Glomerular visceral epithelial cell (primary cell): ENCODE measurements at regions not wholly inside any gene's neighbourhood (a gene's known extent, or its start where the extent isn't known, plus 50 kb on each side); places are given as distances from the start of the nearest gene placed in this dataset.

ENCODE experiments used
- DNase-seq: peaks from one replicate; pipeline ENCODE4 v3.0.0-alpha.2; 2016; ENCODE audit errors: extremely low spot score

- no peak for DNase-seq
Observed at GRCh38 chr16:50469121-50469743, 79.0 kb upstream of the NKD1 start.

GRCh38 chr16:50468749-50469078 lies 79.5 kb upstream of the NKD1 start:
- DNase-seq: no peak

DNA sequence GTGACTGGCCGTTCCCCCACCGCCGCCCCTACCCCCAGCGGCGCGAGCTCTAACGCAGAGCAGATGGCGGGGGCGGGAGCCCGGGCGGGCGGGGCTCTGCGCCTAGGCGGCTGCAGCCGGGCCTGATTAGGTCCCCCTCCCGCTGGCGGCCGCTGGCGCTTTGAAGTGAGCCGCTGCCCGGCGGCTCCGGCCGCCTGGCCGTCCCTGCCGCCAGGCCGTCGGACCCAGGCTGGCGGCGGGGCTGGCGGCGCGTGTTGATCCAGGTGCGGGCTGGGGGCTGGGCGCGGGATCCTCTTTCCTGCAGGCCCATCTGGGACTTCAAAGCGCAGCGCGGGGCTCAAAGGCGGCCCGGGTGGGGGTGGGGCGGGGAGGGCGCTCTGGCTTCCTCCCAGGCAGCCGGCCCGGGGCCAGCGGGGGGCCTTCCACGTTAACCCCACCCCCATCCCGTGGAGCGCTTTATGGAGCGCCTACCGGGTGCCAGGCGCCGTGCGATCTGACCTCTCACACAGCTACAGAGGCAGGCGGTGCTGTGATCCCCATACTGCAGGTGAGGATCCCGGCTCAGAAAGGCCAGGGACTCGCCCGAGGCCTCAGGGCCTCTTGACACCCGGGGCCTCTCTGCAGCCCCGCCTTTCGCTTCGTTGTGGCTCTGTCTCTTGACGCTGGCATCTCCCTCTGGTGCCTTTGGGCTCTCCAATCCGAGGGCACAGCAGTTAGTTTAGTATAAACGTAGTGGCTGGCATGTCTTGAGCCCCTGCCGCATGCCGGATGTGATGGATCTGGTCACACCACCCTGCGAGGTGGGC lies 80.0 kb upstream of the NKD1 start:
- no peak for DNase-seq

GRCh38 chr16:50467559-50467942 lies 80.6 kb upstream of the NKD1 start:
- DNase-seq: no peak

DNA sequence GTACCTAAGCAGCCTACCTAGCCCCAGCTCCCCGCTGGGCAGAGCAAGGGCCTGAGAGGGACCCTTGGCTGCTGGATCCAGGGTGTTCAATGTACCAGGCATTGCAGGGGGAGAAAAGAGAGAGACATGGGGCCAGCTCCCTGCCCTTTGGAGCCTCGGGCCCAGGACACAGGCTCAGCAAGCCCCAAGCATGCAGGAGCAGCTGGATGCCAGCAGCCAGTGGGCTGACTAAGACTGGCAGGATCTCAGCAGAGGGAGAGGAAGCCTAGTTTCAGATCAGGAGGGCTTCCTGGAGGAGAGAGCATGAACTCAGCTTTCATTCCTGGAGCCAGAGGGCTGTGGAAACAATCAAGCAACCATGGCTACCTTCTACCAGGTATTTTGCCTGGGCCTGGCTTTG lies 82.0 kb upstream of the NKD1 start:
- no peak for DNase-seq

GRCh38 chr16:50464325-50465290 lies 83.6 kb upstream of the NKD1 start:
- no peak for DNase-seq

GRCh38 chr16:50463581-50464324 lies 84.4 kb upstream of the NKD1 start:
- DNase-seq: no peak

DNA sequence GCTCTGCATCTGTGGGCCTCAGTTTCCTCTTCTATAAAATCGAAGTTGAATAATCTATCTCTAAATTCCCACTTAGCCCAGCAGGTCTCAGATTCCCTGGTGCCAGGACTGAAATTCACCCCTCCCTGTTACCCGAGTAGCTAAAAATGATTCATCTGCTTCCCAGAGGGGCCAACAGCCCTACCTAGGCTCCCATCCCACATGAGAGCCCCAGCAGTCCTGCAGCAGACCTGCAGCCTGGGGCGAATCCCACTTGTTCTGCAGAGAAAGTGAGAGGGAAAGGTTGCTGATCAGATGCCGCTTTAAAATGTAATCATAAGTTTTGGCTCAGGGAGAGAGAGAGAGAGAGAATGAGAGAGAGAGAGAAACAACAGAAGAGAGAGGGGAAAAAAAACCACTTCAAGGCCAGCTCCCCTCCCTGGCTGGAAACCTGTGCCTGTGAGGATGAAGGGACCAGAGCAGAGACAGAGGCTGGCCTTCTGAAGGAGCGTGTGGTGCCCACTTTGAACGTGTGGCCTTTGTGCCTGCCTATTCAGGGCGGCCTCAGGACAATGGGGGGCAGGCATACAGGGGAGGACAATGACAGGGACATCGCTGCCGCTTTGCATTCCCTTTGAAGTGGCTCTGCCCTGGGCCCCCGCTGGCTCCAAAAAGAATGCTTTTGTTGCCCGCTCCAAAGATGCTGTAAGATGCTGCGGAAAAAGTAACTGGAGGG lies 85.2 kb upstream of the NKD1 start:
- DNase-seq: no peak

DNA sequence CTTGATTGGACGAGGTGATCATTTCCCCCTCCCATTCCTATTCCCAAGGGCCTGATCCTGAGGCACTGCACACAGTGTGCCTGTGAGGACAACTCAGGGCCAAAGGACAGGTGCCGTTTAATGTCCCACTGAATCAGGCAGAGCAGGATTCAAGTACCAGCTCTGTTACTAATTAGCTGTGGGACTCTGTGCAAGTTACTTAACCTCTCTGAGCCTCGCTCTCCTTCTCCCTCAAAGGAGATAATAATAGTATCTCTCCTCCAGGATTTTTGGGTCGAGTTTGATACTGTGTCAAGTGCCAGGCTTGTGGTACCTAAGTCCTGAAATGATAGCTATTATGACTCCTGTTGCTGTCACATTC lies 86.8 kb upstream of the NKD1 start:
- DNase-seq: no peak

- DNase-seq: no peak
Observed at GRCh38 chr16:50460538-50461399, 87.4 kb upstream of the NKD1 start.

DNA sequence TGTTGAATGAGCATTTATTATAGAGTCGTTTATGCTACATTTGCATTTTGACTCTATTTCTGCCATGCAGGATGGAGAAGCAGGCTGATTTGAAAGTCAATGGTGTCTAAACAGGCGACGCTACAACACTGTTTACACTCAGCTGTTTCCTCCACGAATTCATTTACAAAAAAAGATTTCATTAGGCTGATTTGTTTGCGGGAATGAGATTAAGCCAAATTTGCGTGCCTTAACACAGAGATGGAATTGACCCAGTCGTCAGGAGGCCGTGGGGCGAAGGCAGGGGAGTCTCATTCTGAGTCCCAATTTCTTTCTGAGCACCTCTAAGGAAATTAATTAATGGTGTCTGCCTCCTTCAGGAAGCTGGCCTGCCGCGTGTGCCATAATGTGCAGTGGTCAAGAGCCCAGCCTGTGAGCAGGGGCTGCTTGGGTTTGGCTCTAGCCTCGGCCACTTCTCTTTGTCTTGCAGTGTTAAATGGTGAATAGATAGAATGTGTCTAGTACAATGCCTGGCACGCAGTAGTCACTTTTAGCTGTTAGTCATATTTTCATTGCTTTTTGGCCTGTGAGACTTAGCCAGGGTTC lies 88.6 kb upstream of the NKD1 start:
- DNase-seq: no peak

DNA sequence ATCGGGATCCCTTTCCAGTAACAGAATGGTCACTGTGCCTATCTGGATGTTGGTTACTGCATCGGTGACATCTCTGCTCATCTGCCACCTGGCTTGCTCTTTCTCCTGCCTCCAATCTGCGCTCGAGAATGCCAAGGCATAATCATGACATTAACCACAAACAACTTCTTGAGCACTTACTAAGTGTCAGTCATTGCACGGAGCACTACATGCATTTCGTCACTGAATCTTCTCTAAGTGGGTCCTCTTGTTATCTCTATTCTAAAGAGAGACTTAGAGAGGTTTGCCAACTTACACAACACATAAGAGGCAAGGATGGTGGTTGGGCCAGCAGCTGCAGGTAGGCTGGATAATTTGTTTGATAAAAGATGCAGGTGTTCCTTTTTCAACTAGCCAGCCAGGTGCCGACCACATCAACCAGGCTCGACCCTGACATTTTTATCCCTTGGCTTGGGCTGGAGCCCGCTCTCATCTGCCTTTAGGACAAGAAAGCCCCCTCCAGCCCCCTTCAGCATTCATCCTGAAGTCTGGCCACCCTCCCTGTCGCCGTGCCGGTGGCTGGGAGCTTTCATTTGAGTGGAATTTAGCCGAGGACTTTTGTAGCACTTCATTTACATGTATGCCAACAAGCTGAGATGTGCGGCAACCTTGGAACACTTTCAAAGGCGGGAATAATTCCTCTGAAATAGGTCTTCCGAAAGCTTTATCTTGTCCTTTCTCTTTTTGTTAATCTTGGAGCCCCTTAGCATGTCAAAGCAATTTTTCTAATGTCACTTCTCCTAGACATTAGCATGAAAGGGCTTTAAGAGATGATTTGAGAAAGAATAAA lies 89.3 kb upstream of the NKD1 start:
- DNase-seq: no peak

DNA sequence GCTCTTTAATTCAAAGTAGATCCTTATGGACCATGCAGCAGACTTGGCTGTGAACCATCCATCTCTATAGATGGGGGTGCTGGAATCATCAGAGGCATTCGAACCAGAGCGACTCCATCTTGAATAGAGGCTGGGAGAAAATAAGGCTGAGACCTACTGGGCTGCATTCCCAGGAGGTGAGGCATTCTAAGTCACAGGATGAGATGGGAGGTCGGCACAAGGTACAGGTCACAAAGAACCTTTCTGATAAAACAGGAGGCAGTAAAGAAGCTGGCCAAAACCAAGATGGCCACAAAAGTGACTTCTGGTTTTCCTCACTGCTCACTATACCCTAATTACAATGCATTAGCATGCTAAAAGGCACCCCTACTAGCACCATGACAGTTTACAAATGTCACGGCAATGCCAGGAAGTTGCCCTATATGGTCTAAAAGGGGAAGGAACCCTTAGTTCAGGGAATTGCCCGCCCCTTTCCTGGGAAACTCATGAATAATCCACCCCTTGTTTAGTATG lies 89.2 kb upstream of the BRD7 start:
- DNase-seq: no peak

GRCh38 chr16:50457423-50457822 lies 88.6 kb upstream of the BRD7 start:
- DNase-seq: no peak

GRCh38 chr16:50455288-50455845 lies 86.6 kb upstream of the BRD7 start:
- no peak for DNase-seq

DNA sequence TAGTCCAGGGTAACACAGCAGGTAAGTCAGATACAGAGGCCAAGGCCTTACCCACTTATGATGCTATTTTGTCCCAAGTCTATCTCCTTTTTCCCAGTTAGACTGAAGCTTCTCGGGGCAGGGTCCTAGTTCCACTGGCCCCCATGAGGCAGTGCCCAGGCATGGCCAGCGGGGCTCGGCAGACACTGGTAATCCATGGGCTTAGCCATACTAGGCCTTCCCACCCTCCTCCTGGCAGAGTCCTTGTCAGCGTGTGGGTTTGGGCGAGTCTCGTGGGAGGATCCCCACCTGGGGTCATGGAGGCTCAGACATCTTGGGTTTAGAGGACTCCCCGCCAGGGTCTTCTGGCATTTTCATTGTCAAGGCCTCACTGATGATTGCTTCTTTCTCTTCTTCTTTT lies 84.7 kb upstream of the BRD7 start:
- DNase-seq: no peak

- DNase-seq: no peak
Observed at GRCh38 chr16:50451951-50452508, 83.2 kb upstream of the BRD7 start.

DNA sequence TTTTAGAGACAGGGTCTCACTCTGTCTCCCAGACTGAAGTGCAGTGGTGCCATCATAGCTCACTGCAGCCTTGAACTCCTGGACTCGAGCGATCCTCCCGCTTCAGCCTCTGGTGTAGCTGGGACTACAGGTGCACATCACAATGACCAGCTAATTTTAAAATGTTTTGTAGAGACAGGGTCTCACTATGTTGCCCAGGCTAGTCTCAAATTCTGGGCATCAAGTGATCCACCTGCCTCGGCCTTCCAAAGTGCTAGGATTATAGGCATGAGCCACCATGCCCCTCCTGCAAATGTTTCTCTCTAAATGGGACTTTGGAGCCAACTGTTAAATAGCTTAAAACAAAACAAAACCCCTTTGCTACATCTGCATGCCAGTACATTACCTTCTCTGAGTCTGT lies 82.2 kb upstream of the BRD7 start:
- DNase-seq: no peak
